IPS-18a (cell line): ENCODE measurements at regions not wholly inside any gene's neighbourhood (a gene's known extent, or its start where the extent isn't known, plus 50 kb on each side); places are given as distances from the start of the nearest gene placed in this dataset.
"Not testable (repeated sequence)": the region's sequence is repeated elsewhere in the genome, so short reads cannot be mapped to it uniquely, and the experiment has no call there.

Source experiments
- H3K27ac ChIP-seq: one replicate; pipeline ENCODE4 v1.5.1; 2013; ENCODE audit warnings: low read length
- H3K27me3 ChIP-seq: one replicate; pipeline ENCODE4 v1.6.1; 2013; ENCODE audit warnings: mild to moderate bottlenecking, low read length; ENCODE audit not compliant: control insufficient read depth, insufficient read depth
- H3K36me3 ChIP-seq: one replicate; pipeline ENCODE4 v1.6.1; 2013; ENCODE audit warnings: low read depth, low read length; ENCODE audit not compliant: control insufficient read depth
- H3K4me1 ChIP-seq: one replicate; pipeline ENCODE4 v1.6.1; 2013; ENCODE audit warnings: low read depth, low read length; ENCODE audit not compliant: control insufficient read depth
- H3K4me3 ChIP-seq: one replicate; pipeline ENCODE4 v1.5.1; 2013; ENCODE audit warnings: low read length
- H3K9ac ChIP-seq: one replicate; pipeline ENCODE4 v1.6.1; 2013; ENCODE audit warnings: mild to moderate bottlenecking, low read length, moderate library complexity
- H3K9me3 ChIP-seq: one replicate; pipeline ENCODE4 v1.6.1; 2013; ENCODE audit warnings: low read depth, low read length; ENCODE audit not compliant: control insufficient read depth

- H3K27me3 ChIP-seq, result no peaks in the 10 kb centered on the region
- H3K9ac ChIP-seq, result peak overlapping the region; percentile 17
- no peaks in the 10 kb centered on the region for H3K9me3 ChIP-seq
- H3K36me3 ChIP-seq, result no peaks in the 10 kb centered on the region
- no peak overlapping the region for H3K4me3 ChIP-seq
- no peak overlapping the region for H3K27ac ChIP-seq
- peaks cover 37% of the 10 kb centered on the region for H3K4me1 ChIP-seq
Measured at GRCh38 chr6:27136077-27136644, 111.3 kb upstream of the PRSS16 start.

GRCh38 chr6:27136978-27137814, 110.3 kb upstream of the PRSS16 start:
- H3K9ac ChIP-seq, result peak overlapping the region; percentile 99
- H3K27me3 ChIP-seq, result no peaks in the 10 kb centered on the region
- H3K4me1 ChIP-seq, result peaks cover 37% of the 10 kb centered on the region
- H3K4me3 ChIP-seq, result peak overlapping the region; percentile 32
- no peaks in the 10 kb centered on the region for H3K9me3 ChIP-seq
- H3K36me3 ChIP-seq, result no peaks in the 10 kb centered on the region
- H3K27ac ChIP-seq, result peak overlapping the region; percentile 100

- H3K4me3 ChIP-seq, result peak overlapping the region; percentile 93
- H3K4me1 ChIP-seq, result peaks cover 38% of the 10 kb centered on the region
- H3K9ac ChIP-seq, result peak overlapping the region; percentile 99
- no peaks in the 10 kb centered on the region for H3K9me3 ChIP-seq
- no peaks in the 10 kb centered on the region for H3K27me3 ChIP-seq
- no peaks in the 10 kb centered on the region for H3K36me3 ChIP-seq
- peak overlapping the region; percentile 100 for H3K27ac ChIP-seq
Measured at GRCh38 chr6:27138406-27138805, 109.1 kb upstream of the PRSS16 start.

- Histone ChIP-seq H3K27me3 (no peaks in the 10 kb centered on the region), H3K9ac (peak overlapping the region; percentile 99), H3K9me3 (no peaks in the 10 kb centered on the region), H3K4me3 (peak overlapping the region; percentile 93), H3K27ac (peak overlapping the region; percentile 100), H3K4me1 (peaks cover 37% of the 10 kb centered on the region), H3K36me3 (peaks cover 3% of the 10 kb centered on the region)
Measured at GRCh38 chr6:27138837-27139755, 108.4 kb upstream of the PRSS16 start.

- Histone ChIP-seq H3K9me3 (no peaks in the 10 kb centered on the region), H3K27me3 (no peaks in the 10 kb centered on the region), H3K4me1 (peaks cover 34% of the 10 kb centered on the region), H3K36me3 (peaks cover 3% of the 10 kb centered on the region), H3K27ac (peak overlapping the region; percentile 100), H3K4me3 (peak overlapping the region; percentile 93), H3K9ac (peak overlapping the region; percentile 99)
Measured at GRCh38 chr6:27139756-27140579, 107.5 kb upstream of the PRSS16 start.

- H3K36me3 ChIP-seq, result peaks cover 3% of the 10 kb centered on the region
- no peaks in the 10 kb centered on the region for H3K9me3 ChIP-seq
- H3K4me3 ChIP-seq, result peak overlapping the region; percentile 75
- H3K27me3 ChIP-seq, result no peaks in the 10 kb centered on the region
- H3K27ac ChIP-seq, result peak overlapping the region; percentile 67
- peaks cover 30% of the 10 kb centered on the region for H3K4me1 ChIP-seq
- H3K9ac ChIP-seq, result peak overlapping the region; percentile 99
Measured at GRCh38 chr6:27140999-27141528, 106.4 kb upstream of the PRSS16 start.

GRCh38 chr6:27141529-27142015, 105.9 kb upstream of the PRSS16 start:
- peak overlapping the region; percentile 67 for H3K27ac ChIP-seq
- H3K27me3 ChIP-seq, result no peaks in the 10 kb centered on the region
- peak overlapping the region; percentile 99 for H3K9ac ChIP-seq
- peaks cover 26% of the 10 kb centered on the region for H3K4me1 ChIP-seq
- no peaks in the 10 kb centered on the region for H3K9me3 ChIP-seq
- H3K4me3 ChIP-seq, result peak overlapping the region; percentile 75
- peaks cover 3% of the 10 kb centered on the region for H3K36me3 ChIP-seq

GRCh38 chr6:27143020-27143388, 104.5 kb upstream of the PRSS16 start:
- not testable (repeated sequence) for H3K27ac ChIP-seq, H3K27me3 ChIP-seq, H3K9ac ChIP-seq, H3K36me3 ChIP-seq, H3K9me3 ChIP-seq
- Histone ChIP-seq H3K4me1 (peaks cover 13% of the 10 kb centered on the region), H3K4me3 (peak overlapping the region; percentile 1)

- peaks cover 12% of the 10 kb centered on the region for H3K4me1 ChIP-seq
- H3K9me3 ChIP-seq, result no peaks in the 10 kb centered on the region
- H3K4me3 ChIP-seq, result peak overlapping the region; percentile 1
- H3K9ac ChIP-seq, result no peak overlapping the region
- no peak overlapping the region for H3K27ac ChIP-seq
- H3K36me3 ChIP-seq, result peaks cover 3% of the 10 kb centered on the region
- H3K27me3 ChIP-seq, result no peaks in the 10 kb centered on the region
Measured at GRCh38 chr6:27143474-27144026, 104.0 kb upstream of the PRSS16 start.

GRCh38 chr6:27144740-27145079, 102.8 kb upstream of the PRSS16 start:
- Histone ChIP-seq H3K36me3 (peaks cover 3% of the 10 kb centered on the region), H3K9ac (peak overlapping the region; percentile 96), H3K27ac (peak overlapping the region; percentile 70), H3K4me1 (peaks cover 15% of the 10 kb centered on the region), H3K27me3 (no peaks in the 10 kb centered on the region), H3K9me3 (no peaks in the 10 kb centered on the region), H3K4me3 (peak overlapping the region; percentile 70)
